ENCODE measurements at regions not wholly inside any gene's neighbourhood (a gene's known extent, or its start where the extent isn't known, plus 50 kb on each side); places are given as distances from the start of the nearest gene placed in this dataset.
A peak's percentile ranks its signal among the peaks of the same experiment; 100 is the strongest.
"Not testable (repeated sequence)": the region's sequence is repeated elsewhere in the genome, so short reads cannot be mapped to it uniquely, and the experiment has no call there.

- no peak overlapping the region for H3K4me3 ChIP-seq (ENCODE audit: low read depth, low read length)
- TF ChIP-seq, protein P1, sequence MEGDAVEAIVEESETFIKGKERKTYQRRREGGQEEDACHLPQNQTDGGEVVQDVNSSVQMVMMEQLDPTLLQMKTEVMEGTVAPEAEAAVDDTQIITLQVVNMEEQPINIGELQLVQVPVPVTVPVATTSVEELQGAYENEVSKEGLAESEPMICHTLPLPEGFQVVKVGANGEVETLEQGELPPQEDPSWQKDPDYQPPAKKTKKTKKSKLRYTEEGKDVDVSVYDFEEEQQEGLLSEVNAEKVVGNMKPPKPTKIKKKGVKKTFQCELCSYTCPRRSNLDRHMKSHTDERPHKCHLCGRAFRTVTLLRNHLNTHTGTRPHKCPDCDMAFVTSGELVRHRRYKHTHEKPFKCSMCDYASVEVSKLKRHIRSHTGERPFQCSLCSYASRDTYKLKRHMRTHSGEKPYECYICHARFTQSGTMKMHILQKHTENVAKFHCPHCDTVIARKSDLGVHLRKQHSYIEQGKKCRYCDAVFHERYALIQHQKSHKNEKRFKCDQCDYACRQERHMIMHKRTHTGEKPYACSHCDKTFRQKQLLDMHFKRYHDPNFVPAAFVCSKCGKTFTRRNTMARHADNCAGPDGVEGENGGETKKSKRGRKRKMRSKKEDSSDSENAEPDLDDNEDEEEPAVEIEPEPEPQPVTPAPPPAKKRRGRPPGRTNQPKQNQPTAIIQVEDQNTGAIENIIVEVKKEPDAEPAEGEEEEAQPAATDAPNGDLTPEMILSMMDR (IDR thresholded peaks at IDR 0.05; ENCODE audit: control insufficient read depth, extremely low read depth, insufficient read depth): no peak
- DNase-seq (ENCODE audit: low read depth): no peak
These were observed 571.2 kb upstream of the VRK2 start for GRCh38 chr2:57475391-57475790.

- no peak for DNase-seq (ENCODE audit: low read depth)
- no peak overlapping the region for H3K4me3 ChIP-seq (ENCODE audit: low read depth, low read length)
- TF ChIP-seq, protein P1 (IDR thresholded peaks at IDR 0.05; ENCODE audit: control insufficient read depth, extremely low read depth, insufficient read depth): no peak
These were observed 566.6 kb upstream of the VRK2 start for GRCh38 chr2:57479981-57480380.

GRCh38 chr2:57488061-57488460 is 558.5 kb upstream of the VRK2 start:
- H3K4me3 ChIP-seq (ENCODE audit: low read depth, low read length): no peak overlapping the region
- DNase-seq (ENCODE audit: low read depth): no peak
- TF ChIP-seq, protein P1 (IDR thresholded peaks at IDR 0.05; ENCODE audit: control insufficient read depth, extremely low read depth, insufficient read depth): no peak

GRCh38 chr2:57490741-57491140 is 555.9 kb upstream of the VRK2 start:
- no peak overlapping the region for H3K4me3 ChIP-seq (ENCODE audit: low read depth, low read length)
- TF ChIP-seq, protein P1 (IDR thresholded peaks at IDR 0.05; ENCODE audit: control insufficient read depth, extremely low read depth, insufficient read depth): no peak
- DNase-seq (ENCODE audit: low read depth): no peak

- DNase-seq (ENCODE audit: low read depth): no peak
- TF ChIP-seq, protein P1 (IDR thresholded peaks at IDR 0.05; ENCODE audit: control insufficient read depth, extremely low read depth, insufficient read depth): no peak
- H3K4me3 ChIP-seq (ENCODE audit: low read depth, low read length): no peak overlapping the region
These were observed 555.4 kb upstream of the VRK2 start for GRCh38 chr2:57491213-57491612.

GRCh38 chr2:57493966-57494365 is 552.6 kb upstream of the VRK2 start:
- not testable (repeated sequence) for H3K4me3 ChIP-seq (ENCODE audit: low read depth, low read length); DNase-seq (ENCODE audit: low read depth)

GRCh38 chr2:57497489-57498096 is 549.0 kb upstream of the VRK2 start:
- TF ChIP-seq, protein P1 (IDR thresholded peaks at IDR 0.05; ENCODE audit: control insufficient read depth, extremely low read depth, insufficient read depth): peak; percentile 59
- no peak for DNase-seq (ENCODE audit: low read depth)

More at GRCh38 chr2:57497489-57498096, 549.0 kb upstream of the VRK2 start:
- H3K4me3 ChIP-seq (ENCODE audit: low read depth, low read length): no peak overlapping the region
